Thymus (tissue), 11 donors: ENCODE measurements at regions not wholly inside any gene's neighbourhood (a gene's known extent, or its start where the extent isn't known, plus 50 kb on each side); places are given as distances from the start of the nearest gene placed in this dataset.
"Not testable (repeated sequence)": the region's sequence is repeated elsewhere in the genome, so short reads cannot be mapped to it uniquely, and the experiment has no call there.

ENCODE experiments used
- DNase-seq, 9 donors: peaks; one replicate each; pipeline ENCODE4 v3.0.0-alpha.2; 2013; ENCODE audit warnings: low spot score in 9 of 9, low read depth in 6 of 9, missing footprints in 1 of 9
- H3K27ac ChIP-seq, 2 donors: one replicate each; pipeline ENCODE4 v1.5.1; 2013; ENCODE audit warnings: control low read depth in 1 of 2, low read depth in 1 of 2, low read length in 1 of 2, mild to moderate bottlenecking in 1 of 2, moderate library complexity in 1 of 2
- H3K27me3 ChIP-seq, 2 donors: one replicate each; pipeline ENCODE4 v1.5.1; 2013; ENCODE audit warnings: low read length in 1 of 2; ENCODE audit not compliant: control insufficient read depth in 2 of 2, insufficient read depth in 1 of 2
- H3K36me3 ChIP-seq, 2 donors: one replicate each; pipeline ENCODE4 v1.5.1; 2013; ENCODE audit warnings: low read length in 1 of 2, mild to moderate bottlenecking in 1 of 2, moderate library complexity in 1 of 2; ENCODE audit not compliant: control insufficient read depth in 2 of 2, insufficient read depth in 2 of 2
- H3K4me1 ChIP-seq, 2 donors: one replicate each; pipeline ENCODE4 v1.5.1; 2013; ENCODE audit warnings: low read length in 2 of 2; ENCODE audit not compliant: control insufficient read depth in 2 of 2, insufficient read depth in 2 of 2
- H3K4me3 ChIP-seq, 2 donors: one replicate each; pipeline ENCODE4 v1.5.1; 2013; ENCODE audit warnings: low read length in 2 of 2, control low read depth in 1 of 2, mild to moderate bottlenecking in 1 of 2
- H3K9me3 ChIP-seq, 2 donors: one replicate each; pipeline ENCODE4 v1.5.1; 2013; ENCODE audit warnings: low read length in 1 of 2, mild to moderate bottlenecking in 1 of 2; ENCODE audit not compliant: control insufficient read depth in 2 of 2, insufficient read depth in 1 of 2
- WGBS: extraction: QIAGEN DNeasy Blood & Tissue Kit; methylation state at CpG from one replicate; pipeline ENCODE4 v1.1.7; 2013; 5-methylcytosine and 5-hydroxymethylcytosine counted together
- donor health status: healthy.

DNA sequence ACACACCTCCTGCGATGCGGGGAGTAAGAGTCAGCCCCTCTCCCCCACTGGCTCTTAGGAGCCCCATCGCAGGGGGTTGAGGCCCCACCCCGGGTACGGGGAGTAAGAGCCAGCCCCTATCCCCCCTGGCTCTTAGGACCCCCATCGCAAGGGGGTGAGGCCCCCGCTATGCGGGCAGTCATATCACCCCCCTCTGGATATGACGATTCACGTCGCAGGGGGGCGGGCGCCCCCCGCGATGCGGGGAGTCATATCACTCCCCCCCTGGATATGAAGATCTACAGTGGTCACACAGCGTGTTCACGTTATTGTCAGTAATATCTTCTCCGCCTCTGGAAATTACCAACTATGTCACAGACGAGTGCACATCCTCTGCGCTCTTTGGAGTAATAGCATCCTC, 61.1 kb downstream of the DEFB131A start:
- not testable (repeated sequence) for DNase-seq, H3K9me3 ChIP-seq, H3K36me3 ChIP-seq, H3K27ac ChIP-seq, H3K27me3 ChIP-seq, H3K4me3 ChIP-seq, H3K4me1 ChIP-seq
- 95% methylated on average over 21 of the region's 21 CpGs for WGBS

DNA sequence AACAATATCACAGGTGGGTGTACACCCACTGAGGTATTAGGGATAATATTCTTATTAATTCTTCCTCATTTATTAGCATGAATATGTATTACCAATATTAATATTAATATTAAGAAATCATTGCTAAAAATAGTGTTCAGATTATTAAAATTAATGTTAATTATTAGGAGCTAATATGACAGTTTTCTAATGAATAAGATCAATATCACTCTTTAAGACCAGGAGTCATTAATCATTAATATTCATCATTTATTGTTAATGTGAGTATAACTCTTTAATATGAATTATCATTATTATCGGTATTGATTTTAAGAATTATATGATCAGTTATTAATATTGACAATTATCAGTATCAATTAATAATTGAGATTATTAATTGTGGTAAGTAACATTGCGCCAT, 62.5 kb downstream of the DEFB131A start:
- H3K27me3 ChIP-seq, H3K9me3 ChIP-seq, H3K36me3 ChIP-seq, H3K4me3 ChIP-seq, H3K27ac ChIP-seq, H3K4me1 ChIP-seq, DNase-seq: not testable (repeated sequence)
- WGBS: 99% methylated on average over 2 of the region's 2 CpGs

DNA sequence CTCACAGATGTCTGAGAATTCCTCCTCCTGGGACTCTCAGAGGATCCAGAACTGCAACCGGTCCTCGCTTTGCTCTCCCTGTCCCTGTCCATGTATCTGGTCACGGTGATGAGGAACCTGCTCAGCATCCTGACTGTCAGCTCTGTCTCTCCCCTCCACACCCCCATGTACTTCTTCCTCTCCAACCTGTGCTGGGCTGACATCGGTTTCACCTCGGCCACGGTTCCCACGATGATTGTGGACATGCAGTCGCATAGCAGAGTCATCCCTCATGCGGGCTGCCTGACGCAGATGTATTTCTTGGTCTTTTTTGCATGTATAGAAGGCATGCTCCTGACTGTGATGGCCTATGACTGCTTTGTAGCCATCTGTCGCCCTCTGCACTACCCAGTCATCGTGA, 68.7 kb downstream of the DEFB131A start:
- not testable (repeated sequence) for H3K36me3 ChIP-seq, H3K27me3 ChIP-seq, DNase-seq, H3K4me1 ChIP-seq, H3K27ac ChIP-seq, H3K4me3 ChIP-seq, H3K9me3 ChIP-seq
- WGBS: 95% methylated on average over 12 of the region's 12 CpGs

DNA sequence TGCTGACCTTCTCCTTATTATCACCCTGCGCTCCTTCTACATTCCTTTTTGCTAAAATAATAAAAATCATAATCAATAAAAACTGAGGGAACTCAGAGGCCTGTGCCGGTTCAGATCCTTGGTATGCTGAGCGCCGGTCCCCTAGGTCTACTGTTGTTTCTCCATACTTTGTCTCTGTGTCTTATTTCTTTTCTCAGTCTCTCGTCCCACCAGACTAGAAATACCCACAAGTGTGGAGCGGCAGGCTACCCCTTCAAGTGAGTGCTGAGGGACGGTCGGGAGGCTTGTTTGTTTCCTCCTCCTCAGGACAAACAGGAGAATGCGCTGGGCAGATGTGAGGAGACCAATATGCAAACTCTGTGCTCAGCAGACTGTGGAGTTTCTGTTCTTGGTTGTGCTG, 75.4 kb downstream of the DEFB131A start:
- H3K4me3 ChIP-seq: not testable (repeated sequence)

GRCh38 chr4:9522903-9523302, 78.7 kb downstream of the DEFB131A start:
- H3K9me3 ChIP-seq, H3K36me3 ChIP-seq, H3K27me3 ChIP-seq, H3K4me3 ChIP-seq, H3K27ac ChIP-seq, H3K4me1 ChIP-seq: not testable (repeated sequence)
- 94% methylated on average over 1 of the region's 1 CpG for WGBS
- peak in 4 of 9 donors; percentile 10 to 53 (median 26) for DNase-seq

More for the DNA sequence above, 75.4 kb downstream of the DEFB131A start:
- not testable (repeated sequence) for H3K9me3 ChIP-seq, H3K36me3 ChIP-seq, H3K27ac ChIP-seq, H3K4me1 ChIP-seq, H3K27me3 ChIP-seq, DNase-seq
- WGBS: 89% methylated on average over 9 of the region's 9 CpGs

- not testable (repeated sequence) for H3K4me1 ChIP-seq, H3K9me3 ChIP-seq, H3K4me3 ChIP-seq, H3K27me3 ChIP-seq, H3K27ac ChIP-seq, DNase-seq, H3K36me3 ChIP-seq
- WGBS: 89% methylated on average over 18 of the region's 18 CpGs
These were observed 80.2 kb downstream of the DEFB131A start for GRCh38 chr4:9524406-9524805.

DNA sequence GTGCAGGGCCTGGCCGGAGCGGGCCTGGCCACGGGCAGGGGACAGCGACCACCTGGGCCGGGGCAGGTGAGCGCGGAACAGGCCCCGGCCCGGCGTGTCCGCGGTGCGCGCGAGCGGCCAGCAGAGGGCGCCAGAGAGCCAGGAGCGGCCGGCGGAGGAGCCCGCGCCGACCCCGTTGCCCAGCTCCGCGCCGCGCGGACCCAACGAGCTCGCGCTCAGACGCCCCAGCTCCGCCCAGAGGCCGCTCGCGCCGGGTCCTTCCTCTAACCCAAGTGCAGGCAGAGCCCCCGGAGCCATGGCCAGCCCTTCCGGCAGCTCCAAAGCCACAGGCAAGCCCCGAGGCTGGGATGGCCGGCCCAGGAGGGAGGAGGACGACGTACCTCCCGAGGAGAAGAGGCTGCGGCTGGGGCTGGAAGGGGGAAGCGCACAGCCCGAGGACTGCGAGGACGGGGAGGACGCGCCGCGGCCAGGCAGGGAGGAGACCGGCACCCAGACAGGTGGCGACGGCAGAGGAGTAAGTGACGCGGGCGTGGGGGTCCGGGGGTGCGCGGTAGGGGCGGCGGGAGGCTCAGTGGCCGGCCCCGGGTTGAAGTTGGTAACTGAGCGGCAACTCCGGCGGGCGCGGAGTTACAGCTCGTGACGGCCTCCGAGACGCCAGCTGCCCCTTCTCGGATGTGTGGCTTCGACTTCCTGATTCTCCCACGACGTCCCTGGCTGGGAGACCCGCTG, 88.1 kb downstream of the DEFB131A start:
- H3K27me3 ChIP-seq, H3K9me3 ChIP-seq, H3K36me3 ChIP-seq: not testable (repeated sequence)
- H3K27ac ChIP-seq: peak overlapping the region in 1 of 2 donors; percentile 43
- DNase-seq: peak; percentile 27 to 83 (median 60)
- H3K4me3 ChIP-seq: peak overlapping the region; percentile 69 to 72
- WGBS: under 1% methylated on average over 81 of the region's 81 CpGs
- peaks cover 0 to 17% of the 10 kb centered on the region in 2 donors for H3K4me1 ChIP-seq

- H3K27ac ChIP-seq: peak overlapping the region in 1 of 2 donors; percentile 43
- peak overlapping the region; percentile 69 to 72 for H3K4me3 ChIP-seq
- H3K9me3 ChIP-seq, H3K27me3 ChIP-seq, H3K36me3 ChIP-seq: not testable (repeated sequence)
- peaks cover 0 to 17% of the 10 kb centered on the region in 2 donors for H3K4me1 ChIP-seq
- WGBS: 8% methylated on average over 15 of the region's 15 CpGs
- peak in 1 of 9 donors; percentile 22 for DNase-seq
These were observed 88.6 kb downstream of the DEFB131A start for GRCh38 chr4:9532863-9533192.

- not testable (repeated sequence) for H3K27me3 ChIP-seq, H3K4me3 ChIP-seq, H3K36me3 ChIP-seq, DNase-seq, H3K9me3 ChIP-seq, H3K27ac ChIP-seq
- WGBS: 96% methylated on average over 9 of the region's 9 CpGs
- H3K4me1 ChIP-seq: peaks cover 2 to 26% of the 10 kb centered on the region in 2 donors
These were observed 92.9 kb downstream of the DEFB131A start for GRCh38 chr4:9537101-9537500.
